SU-DHL-6 (cell line): ENCODE measurements at regions not wholly inside any gene's neighbourhood (a gene's known extent, or its start where the extent isn't known, plus 50 kb on each side); places are given as distances from the start of the nearest gene placed in this dataset.

Source experiments
- EZH2phosphoT487 ChIP-seq: fragments of 200-600 bp; sonication (generic), shearing (Covaris generic); conservative IDR thresholded peaks from 2 replicates; pipeline ENCODE4 v1.6.1; 2018; ENCODE audit warnings: mild to moderate bottlenecking, antibody characterized with exemption, low read length, moderate library complexity, mixed read lengths
- TF ChIP-seq, protein P1 (sequence below): fragments of 200-600 bp; sonication (generic); IDR thresholded peaks from one replicate; pipeline ENCODE4 v1.5.1; 2017; ENCODE audit warnings: antibody characterized with exemption, mild to moderate bottlenecking, low read length, moderate library complexity; ENCODE audit not compliant: insufficient read depth, poor library complexity, severe bottlenecking

DNA sequence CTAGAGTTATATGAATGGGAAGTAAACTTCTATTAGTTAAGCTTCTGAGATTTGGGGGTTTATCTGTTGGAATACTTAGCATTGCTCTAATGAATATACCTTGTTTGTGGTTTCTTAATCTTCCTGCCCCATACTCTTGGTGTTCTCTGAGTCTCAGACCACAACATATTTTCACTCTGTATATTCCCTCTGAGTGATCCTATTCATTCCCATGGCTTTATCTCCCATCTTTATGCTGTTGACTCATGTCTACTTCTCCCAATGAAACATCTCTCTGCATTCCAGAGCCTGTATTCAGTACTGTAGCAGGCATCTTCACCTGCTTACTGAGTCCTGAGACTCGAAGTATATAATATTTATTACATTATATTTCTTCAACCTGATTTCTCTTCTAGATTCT, 283.7 kb upstream of the MAP3K7 start:
- TF ChIP-seq, protein P1, sequence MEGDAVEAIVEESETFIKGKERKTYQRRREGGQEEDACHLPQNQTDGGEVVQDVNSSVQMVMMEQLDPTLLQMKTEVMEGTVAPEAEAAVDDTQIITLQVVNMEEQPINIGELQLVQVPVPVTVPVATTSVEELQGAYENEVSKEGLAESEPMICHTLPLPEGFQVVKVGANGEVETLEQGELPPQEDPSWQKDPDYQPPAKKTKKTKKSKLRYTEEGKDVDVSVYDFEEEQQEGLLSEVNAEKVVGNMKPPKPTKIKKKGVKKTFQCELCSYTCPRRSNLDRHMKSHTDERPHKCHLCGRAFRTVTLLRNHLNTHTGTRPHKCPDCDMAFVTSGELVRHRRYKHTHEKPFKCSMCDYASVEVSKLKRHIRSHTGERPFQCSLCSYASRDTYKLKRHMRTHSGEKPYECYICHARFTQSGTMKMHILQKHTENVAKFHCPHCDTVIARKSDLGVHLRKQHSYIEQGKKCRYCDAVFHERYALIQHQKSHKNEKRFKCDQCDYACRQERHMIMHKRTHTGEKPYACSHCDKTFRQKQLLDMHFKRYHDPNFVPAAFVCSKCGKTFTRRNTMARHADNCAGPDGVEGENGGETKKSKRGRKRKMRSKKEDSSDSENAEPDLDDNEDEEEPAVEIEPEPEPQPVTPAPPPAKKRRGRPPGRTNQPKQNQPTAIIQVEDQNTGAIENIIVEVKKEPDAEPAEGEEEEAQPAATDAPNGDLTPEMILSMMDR = no peak
- TF ChIP-seq EZH2phosphoT487 = no peak
